SK-N-SH treated with all-trans-retinoic acid at 6 μM for 48 hours (cell line): ENCODE measurements at regions not wholly inside any gene's neighbourhood (a gene's known extent, or its start where the extent isn't known, plus 50 kb on each side); places are given as distances from the start of the nearest gene placed in this dataset.

ENCODE experiments used
- ATAC-seq: fragments of 200-7000 bp; cut with Tn5 transposase; 3 replicates; pipeline ENCODE4 v1.9.1; 2020; ENCODE audit warnings: mild to moderate bottlenecking, moderate library complexity
- ARNTL ChIP-seq: fragments of 450-650 bp; formaldehyde crosslinking; IDR thresholded peaks from 2 replicates; pipeline ENCODE4 v1.5.0; 2020; ENCODE audit warnings: low read depth, mild to moderate bottlenecking, moderate library complexity, borderline replicate concordance
- BACH2 ChIP-seq: fragments of 250-450 bp; sonication (Bioruptor Pico); IDR thresholded peaks from 2 replicates; pipeline ENCODE4 v1.9.0; 2021; ENCODE audit warnings: mild to moderate bottlenecking, borderline replicate concordance
- CSDC2 ChIP-seq: fragments of 250-450 bp; sonication (Bioruptor Pico); IDR thresholded peaks from 2 replicates; pipeline ENCODE4 v1.5.0; 2020; ENCODE audit warnings: mild to moderate bottlenecking, moderate library complexity
- ESRRG ChIP-seq: fragments of 250-450 bp; sonication (Bioruptor Pico); IDR thresholded peaks from 2 replicates; pipeline ENCODE4 v1.6.1; 2021; ENCODE audit warnings: mild to moderate bottlenecking
- GLIS3 ChIP-seq: fragments of 250-450 bp; sonication (Bioruptor Pico); IDR thresholded peaks from 2 replicates; pipeline ENCODE4 v1.5.0; 2020; ENCODE audit warnings: mild to moderate bottlenecking, moderate library complexity
- ISL1 ChIP-seq: fragments of 250-450 bp; sonication (Bioruptor Pico); IDR thresholded peaks from 2 replicates; pipeline ENCODE4 v2.1.2; 2022; ENCODE audit warnings: mild to moderate bottlenecking, moderate library complexity
- OSR1 ChIP-seq: fragments of 250-450 bp; sonication (Bioruptor Pico); IDR thresholded peaks from 2 replicates; pipeline ENCODE4 v1.8.0; 2022; ENCODE audit warnings: moderate library complexity, mild to moderate bottlenecking, inconsistent platforms
- PPARA ChIP-seq: fragments of 250-450 bp; sonication (Bioruptor Pico); IDR thresholded peaks from 2 replicates; pipeline ENCODE4 v1.5.0; 2020; ENCODE audit warnings: mild to moderate bottlenecking, borderline replicate concordance
- RARB ChIP-seq: fragments of 250-450 bp; sonication (Bioruptor Pico); IDR thresholded peaks from 2 replicates; pipeline ENCODE4 v1.8.0; 2021; ENCODE audit warnings: mild to moderate bottlenecking, moderate library complexity
- SNAI2 ChIP-seq: fragments of 250-450 bp; sonication (Bioruptor Pico); IDR thresholded peaks from 2 replicates; pipeline ENCODE4 v1.5.0; 2020; ENCODE audit warnings: mild to moderate bottlenecking, moderate library complexity
- TCF4 ChIP-seq: fragments of 250-450 bp; sonication (Bioruptor Pico); IDR thresholded peaks from 2 replicates; pipeline ENCODE4 v1.8.0; 2021; ENCODE audit warnings: mild to moderate bottlenecking, moderate library complexity, borderline replicate concordance
- ZC3H10 ChIP-seq: fragments of 250-450 bp; sonication (Bioruptor Pico); IDR thresholded peaks from 2 replicates; pipeline ENCODE4 v1.5.1; 2021; ENCODE audit warnings: mild to moderate bottlenecking, moderate library complexity
- ZFP3 ChIP-seq: fragments of 250-450 bp; sonication (Bioruptor Pico); IDR thresholded peaks from 2 replicates; pipeline ENCODE4 v1.5.0; 2020; ENCODE audit warnings: mild to moderate bottlenecking, moderate library complexity
- ZNF565 ChIP-seq: fragments of 450-650 bp; formaldehyde crosslinking; conservative IDR thresholded peaks from 2 replicates; pipeline ENCODE4 v1.5.0; 2020; ENCODE audit warnings: low read depth, mild to moderate bottlenecking, moderate library complexity
- ZNF70 ChIP-seq: fragments of 450-650 bp; formaldehyde crosslinking; IDR thresholded peaks from 2 replicates; pipeline ENCODE4 v1.5.0; 2020; ENCODE audit warnings: mild to moderate bottlenecking, moderate library complexity
- TF ChIP-seq, protein P1 (sequence below): fragments of 250-450 bp; sonication (Bioruptor Pico); IDR thresholded peaks from 2 replicates; pipeline ENCODE4 v1.8.0; 2020; ENCODE audit warnings: mild to moderate bottlenecking, moderate library complexity, borderline replicate concordance
- TF ChIP-seq, protein P2 (sequence below): fragments of 250-450 bp; sonication (Bioruptor Pico); IDR thresholded peaks from 2 replicates; pipeline ENCODE4 v1.5.1; 2020; ENCODE audit warnings: low read depth, mild to moderate bottlenecking, moderate library complexity
- TF ChIP-seq, protein P3 (sequence below): fragments of 250-450 bp; sonication (Bioruptor Pico); IDR thresholded peaks from 2 replicates; pipeline ENCODE4 v1.5.1; 2021; ENCODE audit warnings: mild to moderate bottlenecking, moderate library complexity
- TF ChIP-seq, protein P4 (sequence below): fragments of 250-450 bp; sonication (Bioruptor Pico); IDR thresholded peaks from 2 replicates; pipeline ENCODE4 v1.5.0; 2020; ENCODE audit warnings: mild to moderate bottlenecking, moderate library complexity
- TF ChIP-seq, protein P5 (sequence below): fragments of 250-450 bp; sonication (Bioruptor Pico); IDR thresholded peaks from 2 replicates; pipeline ENCODE4 v1.8.0; 2021; ENCODE audit warnings: low read depth, mild to moderate bottlenecking, moderate library complexity, borderline replicate concordance

DNA sequence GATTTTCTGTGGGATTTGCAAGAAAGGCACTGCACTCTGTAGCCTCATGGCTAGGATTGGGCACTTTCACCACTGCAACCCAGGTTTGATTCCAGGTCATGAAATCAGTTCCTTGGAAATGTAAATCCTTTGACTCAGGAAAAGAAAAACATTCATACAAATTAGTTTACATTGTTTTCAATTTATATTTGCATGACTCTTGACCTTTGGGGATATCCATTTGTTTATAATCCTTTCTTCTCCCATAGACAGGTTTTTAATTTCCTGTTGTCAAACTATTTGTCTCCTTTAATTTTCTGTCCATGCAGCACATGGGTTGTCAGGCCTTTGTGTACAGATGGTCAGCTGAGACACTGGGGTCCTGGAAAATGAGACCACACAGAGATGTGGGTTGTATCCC lies 801.5 kb downstream of the NR2F1-AS1 start (continued):
- TF ChIP-seq, protein P1, sequence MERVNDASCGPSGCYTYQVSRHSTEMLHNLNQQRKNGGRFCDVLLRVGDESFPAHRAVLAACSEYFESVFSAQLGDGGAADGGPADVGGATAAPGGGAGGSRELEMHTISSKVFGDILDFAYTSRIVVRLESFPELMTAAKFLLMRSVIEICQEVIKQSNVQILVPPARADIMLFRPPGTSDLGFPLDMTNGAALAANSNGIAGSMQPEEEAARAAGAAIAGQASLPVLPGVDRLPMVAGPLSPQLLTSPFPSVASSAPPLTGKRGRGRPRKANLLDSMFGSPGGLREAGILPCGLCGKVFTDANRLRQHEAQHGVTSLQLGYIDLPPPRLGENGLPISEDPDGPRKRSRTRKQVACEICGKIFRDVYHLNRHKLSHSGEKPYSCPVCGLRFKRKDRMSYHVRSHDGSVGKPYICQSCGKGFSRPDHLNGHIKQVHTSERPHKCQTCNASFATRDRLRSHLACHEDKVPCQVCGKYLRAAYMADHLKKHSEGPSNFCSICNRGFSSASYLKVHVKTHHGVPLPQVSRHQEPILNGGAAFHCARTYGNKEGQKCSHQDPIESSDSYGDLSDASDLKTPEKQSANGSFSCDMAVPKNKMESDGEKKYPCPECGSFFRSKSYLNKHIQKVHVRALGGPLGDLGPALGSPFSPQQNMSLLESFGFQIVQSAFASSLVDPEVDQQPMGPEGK (CRISPR knock-in tag), result no peak
- no peak for TF ChIP-seq CSDC2

DNA sequence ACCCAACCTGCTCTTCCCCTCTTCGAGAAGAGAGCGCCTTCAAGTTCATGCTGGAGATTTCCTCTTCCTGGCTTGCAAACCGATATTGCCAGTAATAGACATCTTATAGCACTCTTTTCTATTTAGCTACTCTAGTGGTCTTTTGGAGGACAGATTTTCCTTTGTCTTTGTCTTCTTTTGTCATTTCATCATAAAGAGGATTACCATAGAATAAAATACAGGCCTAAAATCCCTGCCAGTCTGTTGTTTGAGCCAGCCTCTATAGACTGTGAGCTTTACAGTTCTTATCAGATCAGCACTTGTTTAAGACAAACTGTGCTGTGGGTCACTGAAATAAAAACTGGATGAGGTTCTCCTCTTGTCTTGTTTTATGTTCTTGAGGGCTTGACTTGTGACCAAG lies 802.8 kb downstream of the NR2F1-AS1 start:
- ATAC-seq, result no peak

DNA sequence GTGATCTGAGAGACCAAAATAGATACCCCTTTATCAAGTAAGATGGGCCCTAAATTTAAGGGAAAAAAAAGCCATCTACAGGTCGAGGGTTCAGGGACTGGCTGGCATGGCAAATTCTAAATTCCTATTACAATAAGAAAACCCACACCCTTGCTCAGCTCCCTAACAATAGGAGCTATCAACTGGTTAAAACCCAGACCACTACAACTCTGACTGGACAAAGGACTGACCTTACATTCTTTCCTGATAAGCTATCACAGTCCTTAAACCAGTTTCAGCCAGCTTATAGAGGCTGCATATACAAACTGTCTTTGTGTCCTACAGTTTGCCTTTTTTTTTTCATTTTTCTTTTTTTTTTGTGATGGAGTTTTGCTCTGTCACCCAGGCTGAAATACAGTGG lies 803.6 kb downstream of the NR2F1-AS1 start:
- ATAC-seq, result no peak
- TF ChIP-seq, protein P1 (CRISPR knock-in tag), result no peak
- TF ChIP-seq GLIS3 (CRISPR knock-in tag), result no peak
- TF ChIP-seq, all 23 proteins: peak for 0

More for the DNA sequence above, 802.8 kb downstream of the NR2F1-AS1 start:
- TF ChIP-seq TCF4 (CRISPR knock-in tag) (no peak), RARB (CRISPR knock-in tag) (no peak), ZC3H10 (CRISPR knock-in tag) (no peak), ARNTL (CRISPR knock-in tag) (no peak), OSR1 (CRISPR knock-in tag) (no peak), SNAI2 (CRISPR knock-in tag) (no peak), ZFP3 (CRISPR knock-in tag) (no peak), PPARA (CRISPR knock-in tag) (no peak), ZNF565 (no peak)
- TF ChIP-seq, protein P2, sequence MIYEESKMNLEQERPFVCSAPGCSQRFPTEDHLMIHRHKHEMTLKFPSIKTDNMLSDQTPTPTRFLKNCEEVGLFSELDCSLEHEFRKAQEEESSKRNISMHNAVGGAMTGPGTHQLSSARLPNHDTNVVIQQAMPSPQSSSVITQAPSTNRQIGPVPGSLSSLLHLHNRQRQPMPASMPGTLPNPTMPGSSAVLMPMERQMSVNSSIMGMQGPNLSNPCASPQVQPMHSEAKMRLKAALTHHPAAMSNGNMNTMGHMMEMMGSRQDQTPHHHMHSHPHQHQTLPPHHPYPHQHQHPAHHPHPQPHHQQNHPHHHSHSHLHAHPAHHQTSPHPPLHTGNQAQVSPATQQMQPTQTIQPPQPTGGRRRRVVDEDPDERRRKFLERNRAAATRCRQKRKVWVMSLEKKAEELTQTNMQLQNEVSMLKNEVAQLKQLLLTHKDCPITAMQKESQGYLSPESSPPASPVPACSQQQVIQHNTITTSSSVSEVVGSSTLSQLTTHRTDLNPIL (CRISPR knock-in tag), result no peak
- TF ChIP-seq, protein P3, sequence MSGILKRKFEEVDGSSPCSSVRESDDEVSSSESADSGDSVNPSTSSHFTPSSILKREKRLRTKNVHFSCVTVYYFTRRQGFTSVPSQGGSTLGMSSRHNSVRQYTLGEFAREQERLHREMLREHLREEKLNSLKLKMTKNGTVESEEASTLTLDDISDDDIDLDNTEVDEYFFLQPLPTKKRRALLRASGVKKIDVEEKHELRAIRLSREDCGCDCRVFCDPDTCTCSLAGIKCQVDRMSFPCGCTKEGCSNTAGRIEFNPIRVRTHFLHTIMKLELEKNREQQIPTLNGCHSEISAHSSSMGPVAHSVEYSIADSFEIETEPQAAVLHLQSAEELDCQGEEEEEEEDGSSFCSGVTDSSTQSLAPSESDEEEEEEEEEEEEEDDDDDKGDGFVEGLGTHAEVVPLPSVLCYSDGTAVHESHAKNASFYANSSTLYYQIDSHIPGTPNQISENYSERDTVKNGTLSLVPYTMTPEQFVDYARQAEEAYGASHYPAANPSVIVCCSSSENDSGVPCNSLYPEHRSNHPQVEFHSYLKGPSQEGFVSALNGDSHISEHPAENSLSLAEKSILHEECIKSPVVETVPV (CRISPR knock-in tag), result no peak

DNA sequence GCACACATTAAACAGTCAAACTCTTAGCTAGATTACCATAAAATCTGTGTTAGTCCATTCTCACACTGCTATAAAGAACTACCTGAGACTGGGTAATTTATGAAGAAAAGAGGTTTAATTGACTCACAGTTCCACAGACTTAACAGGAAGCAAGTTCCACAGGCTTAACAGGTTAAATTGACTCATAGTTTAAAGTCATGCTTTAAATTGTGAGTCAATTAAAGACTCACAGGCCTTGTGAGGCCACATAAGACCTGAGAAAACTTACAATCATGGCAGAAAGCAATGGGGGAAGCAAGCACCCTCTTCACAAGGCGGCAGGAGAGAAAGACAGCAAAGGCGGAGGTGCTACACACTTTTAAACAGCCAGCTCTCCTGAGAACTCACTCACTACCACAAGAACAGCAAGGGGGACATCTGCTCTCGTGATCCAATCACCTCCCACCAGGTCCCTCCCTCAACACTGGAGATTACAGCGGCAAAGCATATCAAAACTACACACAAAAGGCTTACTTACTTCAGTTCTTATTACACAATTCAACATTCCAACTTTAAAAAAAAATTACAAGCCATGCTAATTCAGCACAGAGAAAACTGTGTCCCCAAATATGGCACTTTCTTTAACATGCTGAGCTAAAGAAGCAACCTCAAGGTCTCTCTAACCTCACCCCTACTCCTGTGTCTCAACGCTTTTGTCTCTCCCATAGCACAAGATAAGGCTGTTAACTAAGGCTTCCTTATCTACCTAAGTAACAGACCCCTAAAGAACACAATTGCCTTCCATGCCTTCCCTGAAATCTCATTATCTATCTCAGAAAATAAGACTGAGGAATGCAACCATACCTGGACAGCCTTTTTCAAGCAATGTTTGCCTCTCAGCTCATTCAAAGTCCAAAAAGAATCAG lies 805.1 kb downstream of the NR2F1-AS1 start:
- no peak for TF ChIP-seq BACH2 (CRISPR knock-in tag)
- TF ChIP-seq ZNF70 (CRISPR knock-in tag), result no peak
- TF ChIP-seq TCF4 (CRISPR knock-in tag), result no peak
- TF ChIP-seq, protein P4, sequence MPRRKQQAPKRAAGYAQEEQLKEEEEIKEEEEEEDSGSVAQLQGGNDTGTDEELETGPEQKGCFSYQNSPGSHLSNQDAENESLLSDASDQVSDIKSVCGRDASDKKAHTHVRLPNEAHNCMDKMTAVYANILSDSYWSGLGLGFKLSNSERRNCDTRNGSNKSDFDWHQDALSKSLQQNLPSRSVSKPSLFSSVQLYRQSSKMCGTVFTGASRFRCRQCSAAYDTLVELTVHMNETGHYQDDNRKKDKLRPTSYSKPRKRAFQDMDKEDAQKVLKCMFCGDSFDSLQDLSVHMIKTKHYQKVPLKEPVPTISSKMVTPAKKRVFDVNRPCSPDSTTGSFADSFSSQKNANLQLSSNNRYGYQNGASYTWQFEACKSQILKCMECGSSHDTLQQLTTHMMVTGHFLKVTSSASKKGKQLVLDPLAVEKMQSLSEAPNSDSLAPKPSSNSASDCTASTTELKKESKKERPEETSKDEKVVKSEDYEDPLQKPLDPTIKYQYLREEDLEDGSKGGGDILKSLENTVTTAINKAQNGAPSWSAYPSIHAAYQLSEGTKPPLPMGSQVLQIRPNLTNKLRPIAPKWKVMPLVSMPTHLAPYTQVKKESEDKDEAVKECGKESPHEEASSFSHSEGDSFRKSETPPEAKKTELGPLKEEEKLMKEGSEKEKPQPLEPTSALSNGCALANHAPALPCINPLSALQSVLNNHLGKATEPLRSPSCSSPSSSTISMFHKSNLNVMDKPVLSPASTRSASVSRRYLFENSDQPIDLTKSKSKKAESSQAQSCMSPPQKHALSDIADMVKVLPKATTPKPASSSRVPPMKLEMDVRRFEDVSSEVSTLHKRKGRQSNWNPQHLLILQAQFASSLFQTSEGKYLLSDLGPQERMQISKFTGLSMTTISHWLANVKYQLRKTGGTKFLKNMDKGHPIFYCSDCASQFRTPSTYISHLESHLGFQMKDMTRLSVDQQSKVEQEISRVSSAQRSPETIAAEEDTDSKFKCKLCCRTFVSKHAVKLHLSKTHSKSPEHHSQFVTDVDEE (CRISPR knock-in tag), result no peak
- TF ChIP-seq ESRRG, result no peak
- no peak for TF ChIP-seq GLIS3 (CRISPR knock-in tag)
- no peak for TF ChIP-seq SNAI2 (CRISPR knock-in tag)
- no peak for TF ChIP-seq ZC3H10 (CRISPR knock-in tag)
- TF ChIP-seq PPARA (CRISPR knock-in tag), result no peak
- TF ChIP-seq CSDC2, result no peak
- TF ChIP-seq, protein P3 (CRISPR knock-in tag), result no peak
- TF ChIP-seq RARB (CRISPR knock-in tag), result no peak
- TF ChIP-seq OSR1 (CRISPR knock-in tag), result no peak
- TF ChIP-seq ARNTL (CRISPR knock-in tag), result no peak
- no peak for TF ChIP-seq ZNF565
- TF ChIP-seq, protein P5, sequence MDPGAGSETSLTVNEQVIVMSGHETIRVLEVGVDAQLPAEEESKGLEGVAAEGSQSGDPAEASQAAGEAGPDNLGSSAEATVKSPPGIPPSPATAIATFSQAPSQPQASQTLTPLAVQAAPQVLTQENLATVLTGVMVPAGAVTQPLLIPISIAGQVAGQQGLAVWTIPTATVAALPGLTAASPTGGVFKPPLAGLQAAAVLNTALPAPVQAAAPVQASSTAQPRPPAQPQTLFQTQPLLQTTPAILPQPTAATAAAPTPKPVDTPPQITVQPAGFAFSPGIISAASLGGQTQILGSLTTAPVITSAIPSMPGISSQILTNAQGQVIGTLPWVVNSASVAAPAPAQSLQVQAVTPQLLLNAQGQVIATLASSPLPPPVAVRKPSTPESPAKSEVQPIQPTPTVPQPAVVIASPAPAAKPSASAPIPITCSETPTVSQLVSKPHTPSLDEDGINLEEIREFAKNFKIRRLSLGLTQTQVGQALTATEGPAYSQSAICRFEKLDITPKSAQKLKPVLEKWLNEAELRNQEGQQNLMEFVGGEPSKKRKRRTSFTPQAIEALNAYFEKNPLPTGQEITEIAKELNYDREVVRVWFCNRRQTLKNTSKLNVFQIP, result no peak
- TF ChIP-seq ZFP3 (CRISPR knock-in tag), result no peak
- TF ChIP-seq ISL1, result no peak
- no peak for ATAC-seq
